ENCODE measurements at regions not wholly inside any gene's neighbourhood (a gene's known extent, or its start where the extent isn't known, plus 50 kb on each side); places are given as distances from the start of the nearest gene placed in this dataset.

GRCh38 chr2:120550282-120550681, 185.4 kb upstream of the GLI2 start:
- TF ChIP-seq POLR2A (IDR thresholded peaks at IDR 0.05) (no peak), CTCF (IDR thresholded peaks at IDR 0.05) (no peak)

Measured in esophagus squamous epithelium (tissue), 4 donors.